ENCODE measurements at regions not wholly inside any gene's neighbourhood (a gene's known extent, or its start where the extent isn't known, plus 50 kb on each side); places are given as distances from the start of the nearest gene placed in this dataset.
"Not testable (repeated sequence)": the region's sequence is repeated elsewhere in the genome, so short reads cannot be mapped to it uniquely, and the experiment has no call there.

- DNase-seq, result no peak
Measured at GRCh38 chr5:51034222-51034901, 348.9 kb upstream of the ISL1 start.

- no peak for DNase-seq
Measured at GRCh38 chr5:51039424-51040329, 343.6 kb upstream of the ISL1 start.

GRCh38 chr5:51043745-51044144 is 339.5 kb upstream of the ISL1 start:
- DNase-seq, result no peak

- DNase-seq, result no peak
Measured at GRCh38 chr5:51047369-51047768, 335.9 kb upstream of the ISL1 start.

GRCh38 chr5:51053361-51053760 is 329.9 kb upstream of the ISL1 start:
- no peak for DNase-seq

GRCh38 chr5:51060953-51061352 is 322.3 kb upstream of the ISL1 start:
- DNase-seq, result no peak

- no peak for DNase-seq
Measured at GRCh38 chr5:51072937-51073336, 310.3 kb upstream of the ISL1 start.

- DNase-seq, result no peak
Measured at GRCh38 chr5:51082741-51083140, 300.5 kb upstream of the ISL1 start.

GRCh38 chr5:51091816-51092215 is 291.4 kb upstream of the ISL1 start:
- no peak for DNase-seq

GRCh38 chr5:51095486-51095885 is 287.8 kb upstream of the ISL1 start:
- no peak for DNase-seq

GRCh38 chr5:51096859-51097258 is 286.4 kb upstream of the ISL1 start:
- no peak for DNase-seq

- DNase-seq, result peak; percentile 50
Measured at GRCh38 chr5:51099173-51099853, 283.9 kb upstream of the ISL1 start.

- DNase-seq, result peak; percentile 13
Measured at GRCh38 chr5:51104556-51104955, 278.7 kb upstream of the ISL1 start.

- no peak for DNase-seq
Measured at GRCh38 chr5:51109786-51110410, 273.4 kb upstream of the ISL1 start.

GRCh38 chr5:51131266-51131665 is 252.0 kb upstream of the ISL1 start:
- no peak for DNase-seq

GRCh38 chr5:51138164-51138563 is 245.1 kb upstream of the ISL1 start:
- peak; percentile 21 for DNase-seq

- DNase-seq, result peak; percentile 70
Measured at GRCh38 chr5:51148437-51148836, 234.8 kb upstream of the ISL1 start.

GRCh38 chr5:51156222-51156621 is 227.0 kb upstream of the ISL1 start:
- DNase-seq, result no peak

GRCh38 chr5:51156838-51157237 is 226.4 kb upstream of the ISL1 start:
- DNase-seq, result no peak

GRCh38 chr5:51159164-51159563 is 224.1 kb upstream of the ISL1 start:
- DNase-seq, result no peak

GRCh38 chr5:51159606-51160005 is 223.6 kb upstream of the ISL1 start:
- no peak for DNase-seq

GRCh38 chr5:51162245-51162644 is 221.0 kb upstream of the ISL1 start:
- DNase-seq, result no peak

- DNase-seq, result not testable (repeated sequence)
Measured at GRCh38 chr5:51165621-51166020, 217.6 kb upstream of the ISL1 start.

All from OCI-M1 (cell line).